ENCODE measurements at regions not wholly inside any gene's neighbourhood (a gene's known extent, or its start where the extent isn't known, plus 50 kb on each side); places are given as distances from the start of the nearest gene placed in this dataset.

DNA sequence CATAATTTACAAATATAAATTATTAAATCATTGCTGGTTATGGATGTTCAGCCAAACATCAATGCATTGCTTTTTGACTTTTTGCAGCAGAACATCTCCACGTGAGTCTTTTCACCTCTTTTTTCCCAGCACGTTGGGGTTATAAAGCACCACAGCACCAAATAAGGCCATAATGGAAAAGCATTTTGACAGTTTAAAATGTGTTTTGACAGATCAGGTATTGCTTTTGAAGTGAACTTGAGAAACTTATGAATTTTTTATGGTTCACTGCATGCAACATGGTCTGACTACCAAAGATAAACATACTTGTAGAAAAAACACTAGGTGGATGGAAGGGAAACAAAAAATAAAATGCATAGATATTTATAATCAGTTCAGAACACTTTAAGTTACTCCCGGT lies 622.4 kb downstream of the HTR1B start:
- TF ChIP-seq, protein P1, sequence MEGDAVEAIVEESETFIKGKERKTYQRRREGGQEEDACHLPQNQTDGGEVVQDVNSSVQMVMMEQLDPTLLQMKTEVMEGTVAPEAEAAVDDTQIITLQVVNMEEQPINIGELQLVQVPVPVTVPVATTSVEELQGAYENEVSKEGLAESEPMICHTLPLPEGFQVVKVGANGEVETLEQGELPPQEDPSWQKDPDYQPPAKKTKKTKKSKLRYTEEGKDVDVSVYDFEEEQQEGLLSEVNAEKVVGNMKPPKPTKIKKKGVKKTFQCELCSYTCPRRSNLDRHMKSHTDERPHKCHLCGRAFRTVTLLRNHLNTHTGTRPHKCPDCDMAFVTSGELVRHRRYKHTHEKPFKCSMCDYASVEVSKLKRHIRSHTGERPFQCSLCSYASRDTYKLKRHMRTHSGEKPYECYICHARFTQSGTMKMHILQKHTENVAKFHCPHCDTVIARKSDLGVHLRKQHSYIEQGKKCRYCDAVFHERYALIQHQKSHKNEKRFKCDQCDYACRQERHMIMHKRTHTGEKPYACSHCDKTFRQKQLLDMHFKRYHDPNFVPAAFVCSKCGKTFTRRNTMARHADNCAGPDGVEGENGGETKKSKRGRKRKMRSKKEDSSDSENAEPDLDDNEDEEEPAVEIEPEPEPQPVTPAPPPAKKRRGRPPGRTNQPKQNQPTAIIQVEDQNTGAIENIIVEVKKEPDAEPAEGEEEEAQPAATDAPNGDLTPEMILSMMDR (IDR thresholded peaks at IDR 0.05): no peak
- no peak for TF ChIP-seq POLR2A (IDR thresholded peaks at IDR 0.05)
